ENCODE measurements at regions not wholly inside any gene's neighbourhood (a gene's known extent, or its start where the extent isn't known, plus 50 kb on each side); places are given as distances from the start of the nearest gene placed in this dataset.
"Not testable (repeated sequence)": the region's sequence is repeated elsewhere in the genome, so short reads cannot be mapped to it uniquely, and the experiment has no call there.

DNA sequence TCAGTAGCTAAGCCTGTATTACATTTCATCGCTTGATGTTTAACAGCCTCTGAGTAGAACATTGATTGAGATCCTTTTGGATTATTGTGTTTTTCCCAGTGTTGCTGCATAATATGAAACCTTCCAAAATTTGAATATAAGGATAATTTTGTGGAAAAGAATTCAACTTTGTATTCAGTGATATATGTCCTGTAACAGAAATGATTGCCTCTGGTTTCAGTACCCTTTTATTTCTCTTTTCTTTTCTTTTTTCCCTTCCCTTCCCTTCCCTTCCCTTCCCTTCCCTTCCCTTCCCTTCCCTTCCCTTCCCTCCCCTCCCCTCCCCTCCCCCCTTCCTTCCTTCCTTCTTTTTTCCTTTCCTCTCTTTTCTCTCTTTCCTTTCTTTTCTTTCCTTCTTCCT is 74.6 kb downstream of the UTRN start:
- no peak for DNase-seq (ENCODE audit: low read depth in 2 of 2)

DNA sequence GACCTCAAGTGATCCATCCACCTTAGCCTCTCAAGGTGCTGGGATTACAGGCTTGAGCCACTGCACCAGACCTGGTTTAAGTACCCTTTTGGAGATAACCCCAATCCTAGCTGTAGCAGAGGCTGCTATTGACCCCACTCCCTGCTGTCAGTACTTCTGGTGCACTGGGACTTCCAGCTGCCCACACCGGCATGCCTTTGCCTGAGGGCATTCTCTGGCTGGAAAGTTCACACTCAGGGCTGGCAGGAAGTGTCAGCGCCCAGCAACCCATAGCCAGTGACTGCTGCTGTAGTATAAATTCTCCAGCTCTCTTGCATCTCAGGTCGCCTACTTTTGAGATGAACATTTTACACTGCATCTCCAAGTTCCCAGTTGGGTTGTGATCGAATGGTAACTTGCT is 75.3 kb downstream of the UTRN start:
- DNase-seq (ENCODE audit: low read depth in 2 of 2): no peak

DNA sequence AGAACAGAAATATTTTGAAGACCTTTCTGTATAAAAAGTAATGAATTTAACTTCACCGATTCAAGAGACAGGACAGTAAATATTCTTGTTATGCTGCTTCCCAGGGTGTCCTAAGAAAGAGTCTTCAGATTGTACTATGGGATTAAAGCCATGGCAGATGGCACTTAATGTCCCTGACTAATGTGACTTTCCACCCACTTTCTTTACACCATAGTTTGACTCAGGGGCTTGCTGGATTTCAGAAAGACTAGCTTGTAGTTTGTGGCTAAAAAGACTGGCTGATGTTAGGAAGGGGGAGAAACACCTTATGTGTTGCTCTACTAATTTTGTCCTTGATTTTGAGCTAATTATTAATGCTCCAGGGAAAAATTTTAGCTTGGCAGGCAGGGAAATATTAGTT is 75.9 kb downstream of the UTRN start:
- DNase-seq (ENCODE audit: low read depth in 2 of 2): no peak

DNA sequence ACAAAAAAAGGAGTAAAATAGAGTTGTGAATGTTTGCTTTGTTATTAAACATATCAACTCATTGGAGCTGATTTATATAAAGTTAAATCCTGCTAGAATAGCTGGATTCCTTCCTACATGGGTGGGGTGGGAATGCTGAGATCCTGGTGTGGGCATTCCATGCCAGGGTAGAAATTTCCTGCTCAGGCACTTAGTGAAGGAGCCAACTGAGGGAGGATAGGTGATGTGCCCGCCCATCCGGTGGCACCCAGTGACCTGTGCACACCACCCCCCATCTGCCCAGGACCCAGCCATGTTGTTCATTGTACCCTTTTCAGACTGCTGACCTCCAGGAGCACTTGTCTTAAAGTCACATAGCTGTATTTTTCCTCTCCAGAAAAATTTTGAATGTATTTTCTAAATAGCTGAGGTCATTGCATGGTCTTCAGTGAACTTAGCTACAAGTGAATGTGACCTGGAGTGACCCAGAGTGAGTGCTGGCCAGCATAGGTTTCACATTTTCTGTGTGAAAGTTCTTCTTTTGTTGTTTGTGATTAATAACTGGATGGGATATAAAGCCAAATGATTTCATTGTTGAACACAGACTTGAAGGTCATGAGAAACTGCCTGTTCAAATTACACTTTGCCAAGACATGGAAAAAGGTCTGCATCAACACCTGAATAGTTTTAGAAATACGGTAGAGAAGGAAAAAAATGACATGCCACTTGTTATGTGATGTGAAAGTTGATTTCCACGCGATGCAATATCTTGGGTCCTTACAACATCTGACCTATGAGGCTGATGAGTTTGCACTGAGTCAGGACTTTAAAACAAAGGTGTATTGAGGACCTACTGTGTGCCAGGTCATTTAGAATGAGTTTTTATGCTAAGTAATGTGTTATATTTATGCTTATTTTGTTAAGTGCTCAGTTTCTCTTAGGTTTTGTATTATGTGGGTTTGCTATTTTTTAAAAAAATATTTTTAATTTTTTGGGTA is 77.2 kb downstream of the UTRN start:
- no peak for DNase-seq (ENCODE audit: low read depth in 2 of 2)

DNA sequence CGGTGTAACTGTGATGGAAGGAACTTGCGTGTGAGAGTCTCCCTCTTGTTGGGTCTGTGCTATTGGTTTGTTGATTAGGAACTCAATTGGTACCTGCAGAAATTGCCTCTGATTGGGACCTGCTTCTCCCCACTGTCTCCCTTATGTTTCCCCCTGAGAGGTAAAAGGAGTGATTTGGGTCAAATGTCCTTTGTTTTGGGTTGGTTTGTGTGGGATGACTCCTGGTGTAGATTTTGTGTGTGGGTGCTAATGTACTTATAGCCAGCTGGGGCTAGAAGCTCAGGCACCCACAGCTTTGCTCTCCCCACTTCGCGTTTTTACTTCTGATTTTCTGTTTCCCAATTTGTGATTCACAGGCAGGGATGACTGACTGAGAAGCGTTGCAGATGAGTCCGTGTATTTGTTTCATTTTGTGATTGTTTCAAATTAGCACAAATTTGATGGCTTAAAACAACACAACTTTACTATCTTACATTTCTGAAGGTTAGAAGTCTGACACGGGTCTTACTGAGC is 79.1 kb downstream of the UTRN start:
- no peak for DNase-seq (ENCODE audit: low read depth in 2 of 2)

DNA sequence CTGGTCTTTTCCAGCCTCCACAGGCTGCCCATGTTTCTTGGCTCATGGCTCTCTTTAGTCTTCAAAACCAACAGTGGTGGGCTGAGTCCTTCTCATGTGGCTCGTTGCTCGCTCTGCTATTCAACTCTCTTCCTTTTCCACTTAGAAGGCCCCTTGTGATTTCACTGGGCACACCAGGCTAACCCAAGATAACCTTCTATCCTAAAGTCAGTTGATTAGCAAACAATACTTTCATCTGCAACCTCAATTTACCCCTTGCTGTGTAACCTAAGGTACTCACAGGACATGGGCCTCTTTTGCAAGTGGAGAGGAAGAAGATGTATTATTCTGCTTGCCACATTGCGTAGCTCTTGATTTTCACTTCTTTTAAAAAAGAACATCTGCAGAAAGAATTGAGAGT is 79.6 kb downstream of the UTRN start:
- DNase-seq (ENCODE audit: low read depth in 2 of 2): no peak

DNA sequence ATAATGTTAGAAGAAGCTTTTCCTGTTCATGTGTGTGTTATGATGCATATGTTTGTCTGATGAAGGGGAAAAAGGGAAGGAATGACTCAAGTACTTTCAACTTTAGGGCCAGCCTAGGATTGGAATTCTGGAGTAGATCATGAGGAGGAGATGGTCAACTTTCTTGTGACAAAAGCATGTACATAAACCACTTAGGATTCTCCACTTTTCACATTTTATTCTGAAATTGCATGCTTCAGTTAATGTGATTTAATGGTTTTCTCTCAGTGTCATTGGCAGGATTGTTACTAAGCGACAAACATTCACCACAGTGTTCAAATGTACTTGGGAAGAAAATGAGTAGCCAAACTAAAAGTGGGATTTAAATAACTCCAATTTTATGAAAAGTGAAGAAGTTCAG is 80.1 kb downstream of the UTRN start:
- DNase-seq (ENCODE audit: low read depth in 2 of 2): no peak

DNA sequence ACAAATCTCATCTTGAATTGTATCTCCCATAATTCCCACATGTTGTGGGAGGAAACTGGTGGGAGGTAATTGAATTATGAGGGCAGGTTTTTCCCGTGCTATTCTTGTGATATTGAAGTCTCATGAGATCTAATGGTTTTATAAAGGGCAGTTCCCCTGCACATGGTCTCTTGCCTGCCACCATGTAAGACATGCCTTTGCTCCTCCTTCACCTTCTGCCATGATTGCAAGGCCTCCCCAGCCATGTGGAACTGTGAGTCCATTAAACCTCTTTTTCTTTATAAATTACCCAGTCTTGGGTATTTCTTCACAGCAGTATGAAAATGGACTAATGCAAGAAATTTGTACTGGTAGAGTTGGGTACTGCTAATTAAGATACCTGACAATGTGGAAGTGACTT is 84.6 kb downstream of the UTRN start:
- DNase-seq (ENCODE audit: low read depth in 2 of 2): not testable (repeated sequence)

DNA sequence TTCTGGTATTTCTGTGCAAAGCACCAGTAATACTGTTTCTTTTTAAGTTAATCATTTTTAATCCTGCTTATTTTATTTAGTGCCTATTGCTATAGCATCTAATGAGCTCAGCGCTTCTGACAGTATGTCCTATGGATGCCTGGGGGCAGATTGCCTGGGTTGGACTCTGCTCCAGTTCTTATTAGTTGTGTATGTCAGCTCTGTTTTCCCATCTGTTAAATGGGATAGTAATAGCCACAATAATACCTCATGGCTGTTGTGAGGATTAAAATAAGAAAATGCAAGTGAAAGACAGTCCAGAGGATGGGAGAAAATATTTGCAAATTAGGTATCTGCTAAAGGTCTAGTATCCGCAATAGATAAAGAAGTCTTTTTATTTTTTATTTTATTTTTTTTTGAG is 87.0 kb downstream of the UTRN start:
- DNase-seq (ENCODE audit: low read depth in 2 of 2): no peak

DNA sequence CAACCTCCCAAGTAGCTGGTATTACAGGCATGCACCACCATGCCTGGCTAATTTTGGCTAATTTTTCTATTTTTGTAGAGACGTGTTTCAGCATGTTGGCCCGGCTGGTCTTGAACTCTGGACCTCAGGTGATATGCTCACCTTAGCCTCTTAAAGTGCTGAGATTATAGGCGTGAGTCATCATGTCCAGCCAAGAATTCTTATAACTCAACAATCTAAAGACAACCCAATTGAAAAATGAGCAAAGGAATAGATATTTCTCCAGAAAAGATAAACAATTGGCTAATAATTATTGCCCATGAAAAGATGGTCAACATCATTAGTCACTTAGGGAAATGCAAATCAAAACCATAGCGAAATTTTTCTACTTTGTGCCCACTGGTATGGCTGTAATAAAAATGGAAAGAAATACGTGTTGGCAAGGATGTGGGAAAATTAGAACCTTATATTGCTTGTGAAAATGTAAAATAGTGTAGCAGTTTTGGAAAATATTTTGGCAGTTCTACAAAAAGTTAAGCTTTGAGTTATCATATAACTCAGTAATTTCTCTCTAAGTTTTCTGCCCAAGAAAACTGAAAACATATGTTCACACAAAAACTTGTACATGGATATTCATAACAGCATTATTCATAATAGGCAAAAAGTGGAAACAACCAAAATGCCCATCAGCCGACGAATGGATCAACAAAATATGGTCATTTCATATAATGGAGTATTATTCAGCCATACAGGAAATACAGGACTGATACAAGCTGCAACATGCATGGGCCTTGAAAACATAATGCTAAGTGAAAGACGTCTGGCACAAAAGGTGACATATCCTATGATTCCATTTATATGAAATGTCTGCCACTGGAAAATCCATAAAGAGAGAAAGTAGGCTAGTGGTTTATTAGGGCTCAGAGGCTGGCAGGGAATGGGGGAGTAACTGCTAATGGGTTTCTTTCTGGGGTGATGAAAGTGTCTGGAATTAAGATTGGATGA is 87.8 kb downstream of the UTRN start:
- DNase-seq (ENCODE audit: low read depth in 2 of 2): no peak

DNA sequence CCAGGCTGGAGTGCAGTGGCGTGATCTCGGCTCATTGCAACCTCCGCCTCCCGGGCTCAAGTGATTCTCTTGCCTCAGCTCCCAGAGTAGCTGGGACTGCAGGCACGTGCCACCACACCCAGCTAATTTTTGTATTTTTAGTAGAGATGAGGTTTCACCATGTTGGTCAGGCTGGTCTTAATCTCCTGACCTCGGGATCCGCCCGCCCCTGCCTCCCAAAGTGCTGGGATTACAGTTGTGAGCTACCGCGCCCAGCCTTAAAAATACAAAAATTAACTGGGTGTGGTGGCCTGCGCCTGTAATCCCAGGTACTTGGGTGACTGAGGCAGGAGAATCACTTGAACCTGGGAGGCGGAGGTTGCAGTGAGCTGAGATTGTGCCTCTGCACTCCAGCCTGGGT is 89.4 kb downstream of the UTRN start:
- DNase-seq (ENCODE audit: low read depth in 2 of 2): not testable (repeated sequence)

DNA sequence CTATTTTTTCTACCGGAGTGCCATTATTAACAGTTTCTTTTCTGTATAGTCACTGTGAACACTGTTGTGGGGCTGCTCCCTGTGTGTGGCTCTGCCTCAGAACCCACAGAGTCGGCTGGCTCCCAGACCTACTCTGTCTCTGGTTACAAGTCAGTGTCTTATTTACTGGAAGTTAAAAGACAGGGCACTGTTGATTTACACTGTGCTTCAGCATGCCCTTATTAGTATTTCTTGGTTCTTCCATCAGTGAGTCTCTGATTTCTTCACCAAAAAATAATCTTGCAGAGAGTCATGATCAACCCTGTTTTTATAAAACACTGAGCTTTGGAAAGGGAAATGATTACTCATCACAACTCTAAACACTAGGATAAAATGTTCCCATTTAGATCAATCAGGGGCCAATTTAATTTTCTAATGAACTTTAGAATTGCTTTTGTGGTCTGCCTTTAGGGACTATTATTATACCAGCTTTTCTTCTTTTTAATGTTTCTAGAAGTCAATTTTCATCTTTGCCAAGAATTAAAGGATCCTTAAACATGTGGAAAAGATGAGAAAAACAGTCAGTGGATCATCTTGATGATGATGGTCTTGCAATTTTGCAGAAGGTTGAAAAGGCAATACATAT is 92.6 kb downstream of the UTRN start:
- DNase-seq (ENCODE audit: low read depth in 2 of 2): no peak

DNA sequence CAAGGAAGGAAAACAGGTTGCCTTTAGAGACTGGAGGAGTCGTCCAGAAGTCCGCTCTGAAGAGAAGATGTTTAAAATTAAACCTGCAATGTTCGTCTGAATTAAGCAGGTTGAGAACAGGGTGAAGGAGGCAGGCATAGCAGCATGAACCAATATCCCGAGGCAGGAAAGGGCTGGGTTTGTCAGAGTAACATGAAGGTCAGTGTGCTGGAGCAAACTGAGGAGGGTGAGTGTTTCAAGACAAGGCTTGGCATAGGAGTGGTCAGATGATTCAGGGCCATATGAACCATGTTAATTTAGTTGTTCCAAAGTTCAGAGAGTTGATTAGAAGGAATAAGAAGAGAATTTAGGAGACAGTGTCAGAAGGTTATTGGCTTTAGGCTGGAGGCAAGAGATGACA is 93.3 kb downstream of the UTRN start:
- no peak for DNase-seq (ENCODE audit: low read depth in 2 of 2)

DNA sequence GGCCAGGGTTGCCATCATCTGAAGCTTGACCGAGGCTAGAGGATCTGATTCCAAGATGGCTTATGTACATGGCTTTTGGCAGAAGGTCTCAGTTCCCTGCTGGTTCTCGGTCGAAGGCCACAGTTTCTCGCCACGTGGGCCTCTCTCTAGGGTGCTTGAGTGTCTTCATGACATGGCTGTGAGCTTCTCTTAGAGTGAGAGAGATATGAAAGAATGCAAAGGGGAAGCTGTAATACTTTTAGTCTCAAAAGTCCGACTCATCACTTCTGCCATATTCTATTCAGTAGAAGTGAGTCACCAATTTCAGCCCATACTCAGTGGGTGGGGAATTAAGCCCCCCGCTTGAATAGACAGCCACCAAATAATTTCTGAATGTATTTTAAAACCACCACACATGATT is 94.2 kb downstream of the UTRN start:
- no peak for DNase-seq (ENCODE audit: low read depth in 2 of 2)

DNA sequence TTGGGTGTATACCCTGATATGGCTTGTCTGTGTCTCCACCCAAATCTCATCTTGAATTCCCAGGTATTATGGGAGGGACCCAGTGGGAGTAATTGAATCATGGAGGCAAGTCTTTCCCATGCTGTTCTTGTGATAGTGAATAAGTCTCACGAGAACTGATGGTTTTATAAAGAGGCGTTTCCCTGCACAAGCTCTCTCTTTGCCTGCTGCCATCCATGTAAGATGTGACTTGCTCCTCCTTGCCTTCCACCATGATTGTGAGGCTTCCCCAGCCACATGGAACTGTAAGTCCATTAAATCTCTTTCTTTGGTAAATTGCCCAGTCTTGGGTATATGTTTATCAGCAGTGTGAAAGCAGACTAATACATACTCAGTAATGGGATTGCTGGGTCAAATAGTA is 96.4 kb downstream of the UTRN start:
- DNase-seq (ENCODE audit: low read depth in 2 of 2): not testable (repeated sequence)

DNA sequence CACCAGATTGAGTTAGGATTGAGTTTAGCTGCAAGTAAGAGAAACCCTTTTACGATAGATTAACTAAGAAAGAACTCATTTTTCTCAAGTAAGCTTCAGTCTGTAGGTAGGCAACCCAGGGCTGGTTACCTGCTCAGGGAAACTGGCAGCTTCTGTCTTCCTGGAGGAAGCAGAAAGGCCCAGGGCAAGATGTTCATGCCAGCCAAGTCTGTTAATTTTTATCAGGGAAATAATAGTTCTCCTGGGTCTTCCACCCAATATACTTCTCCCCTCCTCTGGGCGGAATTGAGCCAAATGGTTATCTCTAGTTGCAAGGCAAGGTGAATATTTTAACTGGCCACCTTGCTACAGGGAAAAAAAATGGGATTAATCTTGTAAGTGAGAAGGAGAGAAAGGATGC is 98.2 kb downstream of the UTRN start:
- no peak for DNase-seq (ENCODE audit: low read depth in 2 of 2)

DNA sequence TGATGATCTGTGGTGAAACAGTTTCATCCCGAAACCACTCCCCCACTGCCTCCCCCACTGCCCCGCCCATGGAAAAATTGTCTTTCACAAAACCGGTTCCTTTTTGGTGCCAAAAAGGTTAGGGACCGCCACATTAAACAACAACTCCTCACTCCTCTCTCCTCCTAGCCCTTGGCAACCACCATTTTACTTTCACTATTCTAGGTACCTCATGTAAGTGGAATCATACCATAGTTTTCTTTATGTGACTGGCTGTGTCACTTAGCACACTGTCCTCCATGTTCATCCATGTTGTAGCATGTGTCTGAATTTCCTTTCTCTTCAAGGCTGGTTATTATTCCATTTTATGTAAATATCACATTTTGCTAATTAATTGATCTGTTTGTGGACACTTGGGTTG is 99.3 kb downstream of the UTRN start:
- no peak for DNase-seq (ENCODE audit: low read depth in 2 of 2)

DNA sequence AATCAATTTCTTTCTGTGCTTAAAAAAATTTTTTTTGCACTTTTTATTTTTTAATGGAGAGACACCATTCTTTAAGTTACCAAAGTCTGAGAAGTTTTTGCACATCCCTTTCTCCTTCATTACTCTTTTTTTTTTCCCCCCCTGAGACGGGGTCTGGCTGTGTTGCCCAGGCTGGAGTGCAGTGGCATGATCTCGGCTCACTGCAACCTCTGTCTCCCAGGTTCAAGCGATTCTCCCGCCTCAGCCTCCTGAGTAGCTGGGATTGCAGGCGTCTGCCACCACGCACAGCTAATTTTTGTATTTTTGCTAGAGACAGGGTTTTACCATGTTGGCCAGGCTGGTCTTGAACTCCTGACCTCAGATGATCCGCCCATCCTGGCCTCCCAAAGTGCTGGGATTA is 104.3 kb downstream of the UTRN start:
- DNase-seq (ENCODE audit: low read depth in 2 of 2): not testable (repeated sequence)

DNA sequence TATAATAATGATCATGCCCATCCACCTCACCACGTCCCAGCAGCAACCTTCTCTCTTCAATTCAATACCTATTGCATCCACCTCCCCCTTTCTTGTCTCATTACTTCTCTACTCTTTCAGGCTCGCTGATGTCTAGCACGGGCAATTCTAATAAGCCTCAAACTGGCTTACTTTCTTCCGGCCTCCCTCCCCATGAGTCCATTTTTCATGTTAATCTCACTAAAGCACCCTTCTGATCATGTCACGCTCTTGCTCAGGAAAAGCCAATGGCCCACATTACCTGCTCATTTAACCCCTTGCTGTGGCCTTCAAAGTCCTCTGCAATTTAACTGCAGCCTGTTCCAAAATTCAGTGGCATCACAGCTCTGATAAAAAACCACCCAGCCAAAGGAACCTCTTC is 105.1 kb downstream of the UTRN start:
- no peak for DNase-seq (ENCODE audit: low read depth in 2 of 2)

DNA sequence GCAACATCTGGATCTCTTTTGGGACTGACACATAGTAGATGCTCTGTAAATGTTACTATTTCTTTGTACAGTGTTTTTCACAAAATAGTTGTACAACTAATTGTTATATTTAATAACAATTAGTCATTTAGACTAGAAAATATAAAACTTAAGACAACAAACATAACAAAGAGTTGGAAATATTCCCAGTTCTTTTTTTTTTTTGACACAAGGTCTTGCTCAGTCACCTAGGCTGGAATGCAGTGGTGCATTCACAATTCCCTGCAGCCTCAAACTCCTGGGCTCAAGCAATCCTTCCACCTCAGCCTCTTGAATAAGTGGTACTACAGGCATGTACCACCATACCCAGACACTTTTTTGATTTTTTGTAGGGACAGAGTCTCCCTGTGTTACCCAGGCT is 105.8 kb downstream of the UTRN start:
- no peak for DNase-seq (ENCODE audit: low read depth in 2 of 2)

DNA sequence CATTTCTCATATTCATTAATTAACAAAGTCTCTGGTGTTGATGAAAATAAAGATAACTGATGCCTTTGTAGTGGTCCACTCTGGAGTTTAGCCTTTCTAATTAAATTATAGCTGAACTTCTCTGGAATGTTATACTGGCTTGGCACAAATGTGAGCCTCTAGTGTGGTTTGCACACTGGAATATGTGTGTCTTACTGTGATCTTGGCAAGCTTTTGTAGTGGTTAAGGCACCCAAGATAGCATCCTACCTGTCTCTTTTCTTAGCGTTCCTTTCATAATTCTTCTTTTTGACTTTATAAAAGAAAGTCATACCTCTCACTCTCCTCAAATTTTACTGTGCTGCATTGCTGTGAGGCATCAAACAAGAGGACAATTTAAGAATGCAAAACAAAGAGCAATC is 107.4 kb downstream of the UTRN start:
- no peak for DNase-seq (ENCODE audit: low read depth in 2 of 2)

DNA sequence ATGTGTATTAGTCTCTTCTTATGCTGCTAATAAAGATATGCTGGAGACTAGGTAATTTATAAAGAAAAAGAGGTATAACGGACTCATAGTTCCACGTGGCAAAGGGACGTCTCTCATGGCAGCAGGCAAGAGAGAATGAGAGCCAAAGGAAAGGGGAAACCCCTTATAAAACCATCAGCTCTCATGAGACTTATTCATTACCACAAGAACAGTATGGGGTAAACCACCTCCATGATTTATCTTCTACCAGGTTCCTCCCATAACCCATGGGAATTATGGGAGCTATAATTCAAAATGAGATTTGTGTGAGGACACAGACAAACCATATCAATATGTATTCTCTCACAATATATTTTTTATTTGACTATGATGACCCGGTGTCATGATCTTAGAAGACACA is 109.1 kb downstream of the UTRN start:
- DNase-seq (ENCODE audit: low read depth in 2 of 2): no peak

Measured in stimulated activated CD8-positive, alpha-beta memory T cell treated with anti-CD3 and anti-CD28 coated beads, Interleukin-15, amount 100 ng/mL, for 4 hours (primary cell).